ENCODE measurements at regions not wholly inside any gene's neighbourhood (a gene's known extent, or its start where the extent isn't known, plus 50 kb on each side); places are given as distances from the start of the nearest gene placed in this dataset.

DNA sequence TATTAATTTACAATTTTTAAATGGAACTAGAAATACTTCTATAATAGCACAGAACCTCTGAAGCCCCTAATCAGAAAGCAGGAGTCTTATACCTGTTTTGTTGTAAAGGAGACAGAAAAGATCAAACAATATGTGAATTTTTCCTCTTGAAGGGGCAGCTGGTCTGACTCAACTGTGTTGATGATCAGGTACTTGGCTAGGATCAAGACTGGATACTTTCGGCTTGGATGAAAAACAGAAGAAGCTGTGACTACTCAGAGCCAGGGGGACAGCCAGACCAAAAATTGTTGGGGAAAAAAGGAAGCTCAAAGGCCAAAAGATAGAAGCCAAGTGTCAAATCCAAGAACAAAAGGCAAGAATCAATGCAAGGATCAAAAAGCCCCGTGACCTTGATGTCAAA, 195.6 kb downstream of the KCTD12 start:
- TF ChIP-seq EZH2 (IDR thresholded peaks at IDR 0.05) (no peak), POLR2AphosphoS5 (IDR thresholded peaks at IDR 0.05; ENCODE audit: borderline replicate concordance, low read depth, low read length) (no peak)
